ENCODE measurements at regions not wholly inside any gene's neighbourhood (a gene's known extent, or its start where the extent isn't known, plus 50 kb on each side); places are given as distances from the start of the nearest gene placed in this dataset.
"Not testable (repeated sequence)": the region's sequence is repeated elsewhere in the genome, so short reads cannot be mapped to it uniquely, and the experiment has no call there.

GRCh38 chr6:26264547-26264946, 100.5 kb upstream of the BTN3A2 start:
- DNase-seq (ENCODE audit: low read depth in 3 of 3) = no peak

GRCh38 chr6:26267083-26267589, 97.9 kb upstream of the BTN3A2 start:
- no peak for DNase-seq (ENCODE audit: low read depth in 3 of 3)

- DNase-seq (ENCODE audit: low read depth in 3 of 3) = no peak
Measured at GRCh38 chr6:26268659-26269402, 96.2 kb upstream of the BTN3A2 start.

GRCh38 chr6:26269531-26270485, 95.2 kb upstream of the BTN3A2 start:
- no peak for DNase-seq (ENCODE audit: low read depth in 3 of 3)

GRCh38 chr6:26270486-26270861, 94.5 kb upstream of the BTN3A2 start:
- no peak for DNase-seq (ENCODE audit: low read depth in 3 of 3)

- DNase-seq (ENCODE audit: low read depth in 3 of 3) = peak in 2 of 3 donors; percentile 55 to 58
Measured at GRCh38 chr6:26270903-26271667, 93.9 kb upstream of the BTN3A2 start.

- DNase-seq (ENCODE audit: low read depth in 3 of 3) = no peak
Measured at GRCh38 chr6:26271668-26272024, 93.4 kb upstream of the BTN3A2 start.

- DNase-seq (ENCODE audit: low read depth in 3 of 3) = no peak
Measured at GRCh38 chr6:26272171-26272637, 92.8 kb upstream of the BTN3A2 start.

GRCh38 chr6:26273673-26274588, 91.1 kb upstream of the BTN3A2 start:
- no peak for DNase-seq (ENCODE audit: low read depth in 3 of 3)

- DNase-seq (ENCODE audit: low read depth in 3 of 3) = no peak
Measured at GRCh38 chr6:26275663-26276062, 89.3 kb upstream of the BTN3A2 start.

- no peak for DNase-seq (ENCODE audit: low read depth in 3 of 3)
Measured at GRCh38 chr6:26276841-26277648, 88.0 kb upstream of the BTN3A2 start.

GRCh38 chr6:26278536-26278935, 86.5 kb upstream of the BTN3A2 start:
- DNase-seq (ENCODE audit: low read depth in 3 of 3) = no peak

GRCh38 chr6:26279371-26279770, 85.6 kb upstream of the BTN3A2 start:
- DNase-seq (ENCODE audit: low read depth in 3 of 3) = not testable (repeated sequence)

GRCh38 chr6:26280407-26280806, 84.6 kb upstream of the BTN3A2 start:
- no peak for DNase-seq (ENCODE audit: low read depth in 3 of 3)

GRCh38 chr6:26284537-26285142, 80.4 kb upstream of the BTN3A2 start:
- DNase-seq (ENCODE audit: low read depth in 3 of 3) = no peak

GRCh38 chr6:26285143-26286134, 79.6 kb upstream of the BTN3A2 start:
- peak; percentile 94 to 97 (median 95) for DNase-seq (ENCODE audit: low read depth in 3 of 3)

GRCh38 chr6:26286168-26286877, 78.7 kb upstream of the BTN3A2 start:
- DNase-seq (ENCODE audit: low read depth in 3 of 3) = no peak

- DNase-seq (ENCODE audit: low read depth in 3 of 3) = no peak
Measured at GRCh38 chr6:26288155-26288554, 76.8 kb upstream of the BTN3A2 start.
